Left renal pelvis (tissue), 4 donors: ENCODE measurements at regions not wholly inside any gene's neighbourhood (a gene's known extent, or its start where the extent isn't known, plus 50 kb on each side); places are given as distances from the start of the nearest gene placed in this dataset.
"Not testable (repeated sequence)": the region's sequence is repeated elsewhere in the genome, so short reads cannot be mapped to it uniquely, and the experiment has no call there.

Experiments
- DNase-seq, 4 donors: peaks; one replicate each; pipeline ENCODE4 v3.0.0-alpha.2; 2013; ENCODE audit warnings: low read depth in 4 of 4, low spot score in 3 of 4

- no peak for DNase-seq
These were observed 69.1 kb upstream of the CPSF6 start for GRCh38 chr12:69170293-69170692.

GRCh38 chr12:69171881-69172280 lies 67.5 kb upstream of the CPSF6 start:
- DNase-seq, result no peak

GRCh38 chr12:69172491-69172890 lies 66.9 kb upstream of the CPSF6 start:
- DNase-seq, result no peak

DNA sequence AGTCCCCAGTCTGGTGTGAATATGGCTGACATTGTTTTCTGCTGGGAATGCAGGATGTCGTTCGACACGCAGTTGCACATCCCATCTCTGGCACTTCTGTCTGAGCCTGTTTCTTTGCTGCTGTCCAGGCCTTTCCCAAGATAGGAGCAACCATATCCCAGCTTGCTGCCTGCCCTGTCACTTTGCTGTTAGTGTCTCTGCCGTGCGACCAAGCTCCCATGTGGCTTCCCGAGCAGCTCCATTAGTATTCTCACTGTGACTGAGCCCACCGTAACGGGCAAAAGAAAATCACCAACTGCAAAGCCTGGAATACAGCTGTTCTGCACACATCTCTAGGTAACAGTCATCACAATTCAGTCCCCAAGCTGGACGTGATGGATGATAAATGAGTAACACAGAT lies 66.0 kb upstream of the CPSF6 start:
- no peak for DNase-seq

- no peak for DNase-seq
These were observed 59.6 kb upstream of the CPSF6 start for GRCh38 chr12:69179786-69180185.

DNA sequence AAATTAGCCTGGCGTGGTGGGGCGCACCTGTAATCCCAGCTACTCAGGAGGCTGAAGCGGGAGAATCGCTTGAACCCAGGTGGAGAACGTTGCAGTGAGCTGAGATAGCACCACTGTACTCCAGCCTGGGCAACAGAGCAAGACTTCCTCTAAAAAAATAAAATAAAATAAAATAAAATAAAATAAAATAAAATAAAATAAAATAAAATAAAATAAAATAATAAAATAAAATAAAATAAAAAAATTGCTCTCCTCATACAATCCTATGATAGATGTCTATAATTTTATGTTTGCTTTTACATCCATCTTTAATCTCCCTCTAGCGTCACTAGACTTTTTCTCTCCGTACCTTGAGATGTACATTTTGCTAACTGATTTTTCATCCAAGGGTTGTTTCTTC lies 51.8 kb upstream of the CPSF6 start:
- not testable (repeated sequence) for DNase-seq

GRCh38 chr12:69189378-69189978 lies 49.9 kb upstream of the CPSF6 start:
- no peak for DNase-seq
